Breast epithelium (tissue), 4 donors: ENCODE measurements at regions not wholly inside any gene's neighbourhood (a gene's known extent, or its start where the extent isn't known, plus 50 kb on each side); places are given as distances from the start of the nearest gene placed in this dataset.

ENCODE experiments used
- DNase-seq, 2 donors: peaks; one replicate each; pipeline ENCODE4 v3.0.0-alpha.2; 2019; ENCODE audit warnings: low spot score in 2 of 2
- H3K27ac ChIP-seq, 2 donors: fragments of 200-600 bp; sonication (generic) in 1 of 2; one replicate each; pipeline ENCODE4 v1.5.1; 2016 to 2019; ENCODE audit warnings: mild to moderate bottlenecking in 1 of 2
- H3K27me3 ChIP-seq, 2 donors: fragments of 200-600 bp; sonication (generic) in 1 of 2; one replicate each; pipeline versions ENCODE4 v1.5.1 to v1.6.0; 2017 to 2019; ENCODE audit warnings: control low read depth in 1 of 2, mild to moderate bottlenecking in 1 of 2
- H3K36me3 ChIP-seq: fragments of 200-600 bp; one replicate; pipeline ENCODE4 v1.5.1; 2019
- H3K4me1 ChIP-seq, 2 donors: fragments of 200-600 bp; sonication (generic); one replicate each; pipeline ENCODE4 v1.5.1; 2016 to 2019; ENCODE audit warnings: control low read depth in 1 of 2
- H3K4me3 ChIP-seq, 3 donors: fragments of 200-600 bp; sonication (generic); 1 replicate in 2 of 3; 2 replicates in 1 of 3; pipeline ENCODE4 v1.5.1; 2016 to 2019; ENCODE audit warnings: mild to moderate bottlenecking in 3 of 3, moderate library complexity in 2 of 3
- H3K9me3 ChIP-seq, 2 donors: fragments of 200-600 bp; sonication (generic) in 1 of 2; one replicate each; pipeline ENCODE4 v1.5.1; 2016 to 2019; ENCODE audit warnings: control low read depth in 1 of 2
- POLR2A ChIP-seq: fragments of 450-650 bp; IDR thresholded peaks from one replicate; pipeline ENCODE4 v1.6.1; 2016; ENCODE audit warnings: antibody characterized with exemption, mild to moderate bottlenecking, moderate library complexity
- POLR2AphosphoS5 ChIP-seq, 3 donors: sonication (generic); formaldehyde crosslinking; IDR thresholded peaks; one replicate each; pipeline ENCODE4 v1.6.1; 2017; ENCODE audit warnings: antibody characterized with exemption in 3 of 3
- intact Hi-C: fragments of 100-400 bp; cut with DNase I; formaldehyde crosslinking; loops from one replicate; pipeline ENCODE4 v1.15.1; 2023; ENCODE audit warnings: low total_unique reads
- TF ChIP-seq, protein P1 (sequence below), 3 donors: fragments of 450-650 bp; IDR thresholded peaks; one replicate each; pipeline ENCODE4 v1.5.1; 2016 to 2017; ENCODE audit warnings: antibody characterized with exemption in 3 of 3, mild to moderate bottlenecking in 3 of 3, moderate library complexity in 3 of 3

DNA sequence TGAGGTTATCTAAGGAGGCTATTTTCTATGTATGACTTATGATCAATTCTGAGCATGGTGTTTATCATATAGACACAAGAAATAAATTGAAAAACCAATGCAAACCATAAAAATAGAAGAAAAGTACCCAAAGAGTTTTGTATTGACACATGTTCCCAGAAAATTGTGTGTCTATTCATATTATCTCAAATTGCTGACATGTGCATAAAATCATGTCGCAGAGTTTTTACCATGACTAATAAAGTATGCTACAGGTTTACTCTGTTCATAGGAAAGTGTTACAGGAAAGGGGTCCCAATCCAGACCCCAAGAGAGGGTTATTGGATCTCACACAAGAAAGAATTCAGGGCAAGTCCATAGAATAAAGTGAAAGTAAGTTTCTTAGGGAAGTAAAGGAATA, 290.7 kb upstream of the NRXN1 start:
- intact Hi-C loops: no loop called here
- peaks cover 0 to 8% of the 10 kb centered on the region in 2 donors for H3K9me3 ChIP-seq
- no peak for TF ChIP-seq POLR2A
- TF ChIP-seq POLR2AphosphoS5 (IDR thresholded peaks at IDR 0.05): no peak
- TF ChIP-seq, protein P1, sequence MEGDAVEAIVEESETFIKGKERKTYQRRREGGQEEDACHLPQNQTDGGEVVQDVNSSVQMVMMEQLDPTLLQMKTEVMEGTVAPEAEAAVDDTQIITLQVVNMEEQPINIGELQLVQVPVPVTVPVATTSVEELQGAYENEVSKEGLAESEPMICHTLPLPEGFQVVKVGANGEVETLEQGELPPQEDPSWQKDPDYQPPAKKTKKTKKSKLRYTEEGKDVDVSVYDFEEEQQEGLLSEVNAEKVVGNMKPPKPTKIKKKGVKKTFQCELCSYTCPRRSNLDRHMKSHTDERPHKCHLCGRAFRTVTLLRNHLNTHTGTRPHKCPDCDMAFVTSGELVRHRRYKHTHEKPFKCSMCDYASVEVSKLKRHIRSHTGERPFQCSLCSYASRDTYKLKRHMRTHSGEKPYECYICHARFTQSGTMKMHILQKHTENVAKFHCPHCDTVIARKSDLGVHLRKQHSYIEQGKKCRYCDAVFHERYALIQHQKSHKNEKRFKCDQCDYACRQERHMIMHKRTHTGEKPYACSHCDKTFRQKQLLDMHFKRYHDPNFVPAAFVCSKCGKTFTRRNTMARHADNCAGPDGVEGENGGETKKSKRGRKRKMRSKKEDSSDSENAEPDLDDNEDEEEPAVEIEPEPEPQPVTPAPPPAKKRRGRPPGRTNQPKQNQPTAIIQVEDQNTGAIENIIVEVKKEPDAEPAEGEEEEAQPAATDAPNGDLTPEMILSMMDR (IDR thresholded peaks at IDR 0.05): no peak

DNA sequence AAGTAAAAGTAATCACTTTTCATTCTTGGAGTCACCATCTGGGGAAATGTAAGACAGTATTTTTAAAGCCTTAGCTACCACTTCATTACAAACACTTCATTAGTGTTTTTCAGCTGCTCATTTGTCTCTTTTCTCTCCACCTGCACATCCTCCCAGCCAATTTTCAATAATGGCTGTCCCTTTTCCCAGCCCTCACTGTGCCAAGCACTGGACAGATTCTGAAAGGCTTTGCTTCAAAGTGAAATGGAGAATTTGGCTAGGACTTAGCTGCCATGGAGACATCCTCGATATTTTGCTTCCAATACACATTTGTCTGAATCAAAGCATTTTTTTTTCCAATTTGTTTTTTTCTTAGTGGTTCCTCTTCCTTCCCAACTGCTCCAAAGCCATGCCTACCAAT, 272.4 kb upstream of the NRXN1 start:
- intact Hi-C loops: no loop called here
- DNase-seq: no peak
- Histone ChIP-seq H3K4me1 (no peaks in the 10 kb centered on the region), H3K9me3 (no peaks in the 10 kb centered on the region), H3K27ac (no peak overlapping the region), H3K36me3 (no peaks in the 10 kb centered on the region), H3K27me3 (no peaks in the 10 kb centered on the region), H3K4me3 (no peak overlapping the region)
- TF ChIP-seq, protein P1 (IDR thresholded peaks at IDR 0.05): no peak
- TF ChIP-seq POLR2A: no peak
- TF ChIP-seq POLR2AphosphoS5 (IDR thresholded peaks at IDR 0.05): no peak

More for the DNA sequence above, 290.7 kb upstream of the NRXN1 start:
- no peaks in the 10 kb centered on the region for H3K27me3 ChIP-seq
- no peak overlapping the region for H3K27ac ChIP-seq
- no peak for DNase-seq
- no peaks in the 10 kb centered on the region for H3K36me3 ChIP-seq
- no peak overlapping the region for H3K4me3 ChIP-seq
- no peaks in the 10 kb centered on the region for H3K4me1 ChIP-seq

- Histone ChIP-seq H3K4me1 (no peaks in the 10 kb centered on the region), H3K9me3 (no peaks in the 10 kb centered on the region), H3K4me3 (no peak overlapping the region), H3K27me3 (no peaks in the 10 kb centered on the region), H3K36me3 (no peaks in the 10 kb centered on the region), H3K27ac (no peak overlapping the region)
- TF ChIP-seq POLR2A (no peak), POLR2AphosphoS5 (IDR thresholded peaks at IDR 0.05) (no peak)
- TF ChIP-seq, protein P1 (IDR thresholded peaks at IDR 0.05): no peak
- intact Hi-C loops: no loop called here
- no peak for DNase-seq
Measured at GRCh38 chr2:51301381-51301780, 269.4 kb upstream of the NRXN1 start.

- Histone ChIP-seq H3K9me3 (no peaks in the 10 kb centered on the region), H3K27me3 (no peaks in the 10 kb centered on the region), H3K36me3 (no peaks in the 10 kb centered on the region), H3K4me3 (no peak overlapping the region), H3K27ac (no peak overlapping the region), H3K4me1 (no peaks in the 10 kb centered on the region)
- intact Hi-C loops: no loop called here
- DNase-seq: no peak
- TF ChIP-seq, protein P1 (IDR thresholded peaks at IDR 0.05): no peak
- no peak for TF ChIP-seq POLR2A
- no peak for TF ChIP-seq POLR2AphosphoS5 (IDR thresholded peaks at IDR 0.05)
Measured at GRCh38 chr2:51299370-51299769, 267.4 kb upstream of the NRXN1 start.

DNA sequence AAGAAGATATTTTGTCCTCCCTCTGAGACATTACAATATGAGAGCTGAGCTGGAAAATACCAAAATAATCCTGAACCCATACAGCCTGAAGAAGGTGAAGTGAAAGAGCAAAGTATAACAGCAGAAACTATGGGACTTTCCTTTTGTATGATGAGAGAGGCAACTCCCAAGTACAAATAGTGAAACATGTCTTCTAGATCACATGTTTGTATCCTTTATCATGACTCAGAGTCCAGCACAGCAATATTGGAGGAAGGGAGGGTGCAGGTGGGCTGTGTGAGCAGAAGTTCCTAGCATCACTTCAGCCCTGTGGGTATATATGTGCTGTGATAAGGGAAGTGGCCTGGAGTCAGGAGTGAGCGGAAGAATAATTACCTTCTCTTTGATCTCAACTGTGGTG, 265.6 kb upstream of the NRXN1 start:
- intact Hi-C loops: no loop called here
- no peak for TF ChIP-seq POLR2A
- TF ChIP-seq, protein P1 (IDR thresholded peaks at IDR 0.05): no peak
- TF ChIP-seq POLR2AphosphoS5 (IDR thresholded peaks at IDR 0.05): no peak
- Histone ChIP-seq H3K27me3 (no peaks in the 10 kb centered on the region), H3K36me3 (no peaks in the 10 kb centered on the region), H3K4me3 (no peak overlapping the region), H3K4me1 (no peaks in the 10 kb centered on the region), H3K9me3 (no peaks in the 10 kb centered on the region), H3K27ac (no peak overlapping the region)
- DNase-seq: no peak
